Mesendoderm (in vitro differentiated cells): ENCODE measurements at regions not wholly inside any gene's neighbourhood (a gene's known extent, or its start where the extent isn't known, plus 50 kb on each side); places are given as distances from the start of the nearest gene placed in this dataset.

ENCODE experiments used
- DNase-seq: peaks from one replicate; pipeline ENCODE4 v3.0.0; 2013
- H2AK5ac ChIP-seq: 2 replicates; pipeline ENCODE4 v1.6.1; 2013; ENCODE audit warnings: low read length, inconsistent platforms
- H2BK120ac ChIP-seq: 2 replicates; pipeline ENCODE4 v1.6.1; 2013; ENCODE audit warnings: low read depth, mild to moderate bottlenecking, low read length, moderate library complexity, mixed read lengths
- H2BK15ac ChIP-seq: replicated peaks from 2 replicates; pipeline ENCODE4 v1.6.1; 2013; ENCODE audit warnings: low read depth, mild to moderate bottlenecking, moderate library complexity
- H2BK5ac ChIP-seq: 2 replicates; pipeline ENCODE4 v1.6.1; 2013; ENCODE audit warnings: low read length, inconsistent platforms
- H3K18ac ChIP-seq: 2 replicates; pipeline ENCODE4 v1.6.1; 2013; ENCODE audit warnings: mild to moderate bottlenecking, low read length, mixed read lengths
- H3K23ac ChIP-seq: one replicate; pipeline ENCODE4 v1.6.1; 2013; ENCODE audit warnings: low read length
- H3K27ac ChIP-seq: 2 replicates; pipeline ENCODE4 v1.5.1; 2013; ENCODE audit warnings: low read depth, mild to moderate bottlenecking, inconsistent platforms, low read length, moderate library complexity
- H3K27me3 ChIP-seq: 2 replicates; pipeline ENCODE4 v1.6.1; 2013; ENCODE audit warnings: low read length, control low read depth, mild to moderate bottlenecking, inconsistent platforms; ENCODE audit not compliant: insufficient read depth, poor library complexity
- H3K36me3 ChIP-seq: 2 replicates; pipeline ENCODE4 v1.6.1; 2013; ENCODE audit warnings: low read length, inconsistent platforms; ENCODE audit not compliant: control insufficient read depth, insufficient read depth
- H3K4ac ChIP-seq: one replicate; pipeline ENCODE4 v1.6.1; 2013; ENCODE audit warnings: low read depth, mild to moderate bottlenecking, low read length, moderate library complexity
- H3K4me1 ChIP-seq: 2 replicates; pipeline ENCODE4 v1.6.1; 2013; ENCODE audit warnings: low read depth, low read length, inconsistent platforms; ENCODE audit not compliant: control insufficient read depth
- H3K4me2 ChIP-seq: 2 replicates; pipeline ENCODE4 v1.6.1; 2013; ENCODE audit warnings: low read length
- H3K4me3 ChIP-seq: 2 replicates; pipeline ENCODE4 v1.5.1; 2013; ENCODE audit warnings: mild to moderate bottlenecking, low read length
- H3K56ac ChIP-seq: one replicate; pipeline ENCODE4 v1.6.1; 2013; ENCODE audit warnings: low read length
- H3K79me1 ChIP-seq: 2 replicates; pipeline ENCODE4 v1.6.1; 2013; ENCODE audit warnings: low read length, inconsistent platforms
- H3K79me2 ChIP-seq: 2 replicates; pipeline ENCODE4 v1.6.1; 2013; ENCODE audit warnings: mild to moderate bottlenecking, low read length; ENCODE audit not compliant: control insufficient read depth, insufficient read depth
- H3K9ac ChIP-seq: 2 replicates; pipeline ENCODE4 v1.6.1; 2013; ENCODE audit warnings: low read length, inconsistent platforms
- H4K5ac ChIP-seq: one replicate; pipeline ENCODE4 v1.6.1; 2013; ENCODE audit warnings: low read length
- H4K8ac ChIP-seq: one replicate; pipeline ENCODE4 v1.6.1; 2013; ENCODE audit warnings: low read depth, mild to moderate bottlenecking, control low read depth, low read length, moderate library complexity
- WGBS: extraction: QIAGEN DNeasy Blood & Tissue Kit; methylation state at CpG from one replicate; pipeline ENCODE4 v1.1.7; 2013; ENCODE audit warnings: low lambda C conversion rate, missing lambda C conversion rate; ENCODE audit not compliant: insufficient coverage; ENCODE audit errors: extremely low coverage; 5-methylcytosine and 5-hydroxymethylcytosine counted together

DNA sequence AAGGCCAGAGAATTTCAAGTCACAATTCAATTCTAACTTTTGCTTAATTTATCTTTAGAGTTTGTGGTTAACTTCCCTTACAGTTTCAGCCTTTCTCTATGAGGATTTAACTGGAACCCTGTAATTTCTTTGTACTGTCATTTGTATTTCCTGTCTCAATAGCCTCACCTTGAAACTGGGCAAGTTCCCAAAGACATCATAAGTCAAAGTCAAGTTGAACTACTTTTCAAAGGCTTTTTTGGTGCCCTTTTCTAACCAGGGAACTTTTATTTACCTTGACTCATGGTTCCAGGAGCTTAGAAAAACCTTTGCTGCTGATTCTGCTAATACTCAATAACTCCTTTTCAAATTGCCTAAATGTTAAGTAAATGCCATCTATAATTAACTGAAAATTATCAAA lies 200.8 kb upstream of the KRR1 start:
- no peaks in the 10 kb centered on the region for H3K79me1 ChIP-seq
- H3K56ac ChIP-seq = no peak overlapping the region
- no peak overlapping the region for H2AK5ac ChIP-seq
- H3K4me1 ChIP-seq = peaks cover 8% of the 10 kb centered on the region
- no peak for DNase-seq
- H2BK120ac ChIP-seq = no peak overlapping the region
- no peak overlapping the region for H3K4ac ChIP-seq
- no peaks in the 10 kb centered on the region for H3K27me3 ChIP-seq
- H4K5ac ChIP-seq = no peak overlapping the region
- no peaks in the 10 kb centered on the region for H3K36me3 ChIP-seq
- H3K79me2 ChIP-seq = no peaks in the 10 kb centered on the region
- no peak overlapping the region for H2BK15ac ChIP-seq
- no peak overlapping the region for H3K27ac ChIP-seq
- H3K4me3 ChIP-seq = no peak overlapping the region
- no peak overlapping the region for H3K9ac ChIP-seq
- no peak overlapping the region for H3K4me2 ChIP-seq
- H3K23ac ChIP-seq = no peak overlapping the region
- H3K18ac ChIP-seq = no peak overlapping the region
- no peak overlapping the region for H4K8ac ChIP-seq
- H2BK5ac ChIP-seq = no peak overlapping the region

DNA sequence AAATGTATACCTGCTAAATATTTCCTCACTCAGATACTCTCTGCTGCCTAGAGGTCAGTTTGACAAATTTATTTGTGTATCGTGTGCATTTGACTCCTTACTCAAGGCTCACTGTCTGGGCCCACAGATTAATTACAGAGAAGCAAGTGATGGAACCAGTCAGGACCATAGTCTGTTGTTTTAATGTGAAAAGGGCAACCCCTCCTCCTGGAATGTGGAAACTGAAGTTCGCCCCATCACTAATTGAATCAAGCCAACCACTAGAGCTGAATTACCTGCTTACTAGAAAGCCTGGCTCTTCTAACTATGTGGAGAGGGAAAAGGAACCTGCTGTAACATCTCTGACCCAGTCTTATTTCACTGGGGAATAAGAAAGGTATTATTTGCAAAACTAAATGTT lies 199.9 kb upstream of the KRR1 start:
- Histone ChIP-seq H2AK5ac (no peak overlapping the region), H3K27ac (no peak overlapping the region), H2BK15ac (no peak overlapping the region), H3K23ac (no peak overlapping the region), H4K5ac (no peak overlapping the region), H3K27me3 (no peaks in the 10 kb centered on the region), H3K56ac (no peak overlapping the region), H3K4me3 (no peak overlapping the region), H2BK5ac (no peak overlapping the region), H3K36me3 (no peaks in the 10 kb centered on the region), H3K9ac (no peak overlapping the region), H3K79me2 (no peaks in the 10 kb centered on the region), H4K8ac (peak overlapping the region; percentile 39), H3K79me1 (no peaks in the 10 kb centered on the region), H3K4me1 (peaks cover 5% of the 10 kb centered on the region), H2BK120ac (peak overlapping the region; percentile 14), H3K4me2 (no peak overlapping the region), H3K4ac (no peak overlapping the region), H3K18ac (no peak overlapping the region)
- no CpG with 5 or more reads among the region's 2 CpGs for WGBS
- DNase-seq = no peak

DNA sequence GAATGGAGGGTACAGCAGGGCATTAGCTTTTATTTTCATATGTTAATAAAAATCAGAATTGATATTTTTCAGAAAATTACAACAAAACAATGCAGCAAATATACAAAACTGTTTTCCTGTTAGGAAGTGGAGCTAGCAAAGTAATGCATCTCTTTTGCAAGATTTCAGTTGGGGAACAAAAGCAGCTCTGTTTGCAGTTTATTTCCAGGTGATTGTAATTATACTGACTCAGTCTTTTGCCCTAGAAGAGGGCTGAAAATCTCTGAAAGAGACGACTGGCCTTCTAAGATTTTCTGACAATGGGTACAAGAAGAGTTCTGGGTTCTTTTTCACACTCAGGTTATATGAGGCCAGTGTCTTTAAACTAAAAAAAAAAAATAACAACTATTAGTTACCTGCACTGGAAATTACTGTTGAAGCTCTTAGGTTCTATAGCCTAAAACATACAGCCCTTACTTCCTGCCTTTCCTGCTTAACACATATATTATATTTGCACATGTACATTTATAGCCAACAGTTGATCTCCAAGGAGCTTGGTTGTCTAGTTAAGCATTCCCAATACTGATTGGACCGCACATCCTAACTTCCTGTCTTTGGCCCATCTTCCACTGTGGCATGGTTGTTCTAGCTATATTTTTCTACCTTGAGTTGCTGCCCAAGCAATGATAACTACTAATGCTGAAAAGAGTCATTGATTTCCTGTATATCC lies 199.1 kb upstream of the KRR1 start:
- no peak overlapping the region for H3K4me3 ChIP-seq
- no peak overlapping the region for H3K4ac ChIP-seq
- no peak overlapping the region for H3K23ac ChIP-seq

DNA sequence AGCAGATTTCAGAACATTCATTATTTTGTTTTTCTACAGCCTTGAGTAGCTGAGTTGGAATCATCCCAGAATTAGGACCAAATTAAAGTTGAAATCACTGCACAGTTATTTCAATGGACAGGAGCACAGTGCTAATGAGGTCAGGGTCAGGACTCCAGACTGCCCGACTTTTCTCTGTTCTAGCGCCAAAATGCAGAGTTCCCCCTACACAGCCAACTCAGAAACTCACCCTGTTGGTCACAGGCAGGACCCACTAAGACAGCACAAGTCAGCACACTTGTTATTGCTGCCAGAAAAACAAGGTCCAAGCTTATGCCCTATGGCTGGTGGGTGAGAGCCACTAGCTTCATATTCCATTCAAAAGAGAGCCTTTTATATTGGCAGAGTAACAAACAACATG lies 198.1 kb upstream of the KRR1 start:
- Histone ChIP-seq H3K4me3 (no peak overlapping the region), H3K27ac (no peak overlapping the region), H2BK120ac (no peak overlapping the region), H4K8ac (no peak overlapping the region), H3K23ac (no peak overlapping the region), H3K27me3 (no peaks in the 10 kb centered on the region), H2AK5ac (no peak overlapping the region), H2BK15ac (no peak overlapping the region), H4K5ac (no peak overlapping the region), H3K4me1 (peaks cover 3% of the 10 kb centered on the region), H3K79me2 (no peaks in the 10 kb centered on the region), H3K18ac (no peak overlapping the region), H3K4me2 (no peak overlapping the region), H3K9ac (no peak overlapping the region), H3K56ac (no peak overlapping the region), H3K79me1 (no peaks in the 10 kb centered on the region), H3K36me3 (no peaks in the 10 kb centered on the region), H3K4ac (no peak overlapping the region), H2BK5ac (no peak overlapping the region)
- no peak for DNase-seq
- no CpG with 5 or more reads among the region's 2 CpGs for WGBS

More for the DNA sequence above, 199.1 kb upstream of the KRR1 start:
- Histone ChIP-seq H2BK120ac (no peak overlapping the region), H2BK5ac (no peak overlapping the region), H3K36me3 (no peaks in the 10 kb centered on the region), H3K56ac (no peak overlapping the region), H3K9ac (no peak overlapping the region), H4K5ac (no peak overlapping the region), H4K8ac (no peak overlapping the region), H3K79me2 (no peaks in the 10 kb centered on the region), H3K27me3 (no peaks in the 10 kb centered on the region), H3K79me1 (no peaks in the 10 kb centered on the region), H3K18ac (no peak overlapping the region), H3K4me1 (peaks cover 3% of the 10 kb centered on the region), H2BK15ac (no peak overlapping the region), H3K27ac (no peak overlapping the region), H2AK5ac (no peak overlapping the region), H3K4me2 (no peak overlapping the region)
- DNase-seq = no peak
- no CpG with 5 or more reads among the region's 2 CpGs for WGBS

DNA sequence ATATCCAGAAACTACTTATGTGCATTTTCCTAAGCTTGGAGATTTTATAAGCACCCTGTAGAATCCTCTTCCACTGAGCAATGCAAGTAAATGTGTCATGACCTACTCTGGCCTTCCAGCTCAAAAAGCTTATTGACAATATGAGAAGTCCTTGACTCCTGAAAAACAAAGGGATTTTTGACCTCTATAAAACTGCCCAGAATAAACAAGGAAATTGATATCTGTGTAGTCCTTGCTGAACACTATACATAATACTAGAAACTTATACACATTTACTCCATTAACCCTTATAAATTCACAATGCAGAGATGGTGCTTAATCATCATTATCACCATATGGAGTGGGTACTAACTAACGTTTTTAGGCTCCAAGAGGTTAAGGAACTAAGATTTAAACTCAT lies 197.4 kb upstream of the KRR1 start:
- H3K79me1 ChIP-seq = no peaks in the 10 kb centered on the region
- no peak overlapping the region for H3K4ac ChIP-seq
- H3K56ac ChIP-seq = no peak overlapping the region
- DNase-seq = no peak
- no peak overlapping the region for H2BK5ac ChIP-seq
- no peak overlapping the region for H3K23ac ChIP-seq
- no peak overlapping the region for H4K8ac ChIP-seq
- no CpG with 5 or more reads among the region's 1 CpG for WGBS
- H2BK120ac ChIP-seq = no peak overlapping the region
- H3K4me1 ChIP-seq = peaks cover 3% of the 10 kb centered on the region
- H3K4me3 ChIP-seq = no peak overlapping the region
- H3K18ac ChIP-seq = no peak overlapping the region
- H2AK5ac ChIP-seq = no peak overlapping the region
- H2BK15ac ChIP-seq = no peak overlapping the region
- no peak overlapping the region for H3K27ac ChIP-seq
- H3K9ac ChIP-seq = no peak overlapping the region
- no peak overlapping the region for H3K4me2 ChIP-seq
- no peak overlapping the region for H4K5ac ChIP-seq
- H3K36me3 ChIP-seq = no peaks in the 10 kb centered on the region
- H3K27me3 ChIP-seq = no peaks in the 10 kb centered on the region
- no peaks in the 10 kb centered on the region for H3K79me2 ChIP-seq

DNA sequence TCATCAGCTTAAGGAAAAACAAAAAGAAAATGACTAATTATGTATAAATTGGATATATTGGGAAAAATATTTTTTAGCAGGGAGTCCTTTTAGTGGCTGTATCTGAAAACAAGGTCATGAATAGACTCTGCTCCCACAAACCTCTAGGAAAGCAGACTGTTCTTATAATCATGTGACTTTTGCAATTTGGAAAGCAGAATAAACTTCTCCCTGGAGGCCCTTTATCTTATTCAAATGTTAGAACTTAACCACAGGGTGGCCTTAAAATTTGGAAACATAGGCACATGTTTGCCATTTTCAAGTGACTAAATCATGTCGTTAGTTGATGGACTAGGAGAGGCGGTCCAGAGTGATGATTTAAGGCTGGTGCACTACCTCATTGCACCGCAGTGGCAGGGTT lies 196.6 kb upstream of the KRR1 start:
- Histone ChIP-seq H2BK5ac (no peak overlapping the region), H3K79me1 (no peaks in the 10 kb centered on the region), H3K4me2 (no peak overlapping the region), H2BK120ac (no peak overlapping the region), H4K5ac (no peak overlapping the region), H3K56ac (no peak overlapping the region), H2BK15ac (no peak overlapping the region), H2AK5ac (no peak overlapping the region), H3K27ac (no peak overlapping the region), H3K18ac (no peak overlapping the region), H3K79me2 (no peaks in the 10 kb centered on the region), H3K4ac (no peak overlapping the region), H3K4me1 (peaks cover 3% of the 10 kb centered on the region), H3K27me3 (no peaks in the 10 kb centered on the region), H3K36me3 (no peaks in the 10 kb centered on the region), H3K9ac (no peak overlapping the region), H3K4me3 (no peak overlapping the region), H3K23ac (no peak overlapping the region), H4K8ac (no peak overlapping the region)
- WGBS = no CpG with 5 or more reads among the region's 3 CpGs
- no peak for DNase-seq
